Activated B cell treated with CpG ODN at 0.5 μM for 24 hours (primary cell): ENCODE measurements at regions not wholly inside any gene's neighbourhood (a gene's known extent, or its start where the extent isn't known, plus 50 kb on each side); places are given as distances from the start of the nearest gene placed in this dataset.

Source experiments
- ATAC-seq: fragments of 200-7000 bp; cut with Tn5 transposase; one replicate; pipeline ENCODE4 v1.10.0; 2021; ENCODE audit warnings: low read depth, mild to moderate bottlenecking, moderate library complexity
- CTCF ChIA-PET: fragments of 350-600 bp; sonication (Branson Sonifier 250); formaldehyde crosslinking; loops from one replicate; lab custom pipeline; 2021; ENCODE audit warnings: antibody characterized with exemption; lab: Charles Lee
- POLR2A ChIA-PET: fragments of 350-600 bp; sonication (Branson Sonifier 250); formaldehyde crosslinking; loops from one replicate; lab custom pipeline; 2021; ENCODE audit warnings: antibody characterized with exemption; lab: Charles Lee
- DNase-seq: peaks from one replicate; pipeline ENCODE4 v3.0.0; 2022
- H3K27ac Mint-ChIP-seq: one replicate; pipeline ENCODE4 v1.8.0; 2020; ENCODE audit warnings: mixed read lengths
- H3K27me3 Mint-ChIP-seq: one replicate; pipeline ENCODE4 v1.8.0; 2021; ENCODE audit warnings: mixed read lengths
- H3K36me3 Mint-ChIP-seq: one replicate; pipeline ENCODE4 v1.8.0; 2021; ENCODE audit warnings: low read depth, mixed read lengths
- H3K4me1 Mint-ChIP-seq: one replicate; pipeline ENCODE4 v1.8.0; 2021; ENCODE audit warnings: mixed read lengths
- H3K4me3 Mint-ChIP-seq: one replicate; pipeline ENCODE4 v1.8.0; 2020; ENCODE audit warnings: mild to moderate bottlenecking, mixed read lengths
- H3K9me3 Mint-ChIP-seq: one replicate; pipeline ENCODE4 v1.8.0; 2020; ENCODE audit warnings: mixed read lengths
- intact Hi-C: fragments of 100-400 bp; cut with micrococcal nuclease; formaldehyde crosslinking; loops from one replicate; pipeline ENCODE4 v1.15.1; 2024
- TF ChIP-seq, protein P1 (sequence below): fragments of 200-600 bp; IDR thresholded peaks from one replicate; pipeline ENCODE4 v1.8.0; 2022; ENCODE audit warnings: antibody characterized with exemption, mild to moderate bottlenecking

DNA sequence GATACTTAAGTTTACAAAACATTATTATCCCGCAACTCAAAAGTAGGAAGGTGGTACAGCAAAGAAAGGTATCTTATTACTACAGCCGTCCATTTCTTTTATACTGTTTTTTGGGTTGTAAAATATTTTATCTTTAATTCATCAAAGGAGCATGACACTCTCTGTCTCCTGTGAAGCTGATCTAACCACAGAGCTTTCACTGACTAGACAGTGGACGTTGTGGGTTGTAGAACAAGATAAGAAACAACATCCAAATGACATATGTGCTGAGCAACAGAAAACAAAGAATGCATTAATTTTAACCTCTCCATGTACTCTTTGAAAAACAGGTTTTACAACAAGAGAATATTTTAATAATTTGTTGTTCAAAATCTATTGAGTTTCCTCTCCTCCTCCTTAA is 195.9 kb upstream of the FBXO33 start:
- no peak for ATAC-seq
- Mint-ChIP-seq H3K27me3 (no peaks in the 10 kb centered on the region), H3K9me3 (peaks cover 10% of the 10 kb centered on the region), H3K4me1 (no peaks in the 10 kb centered on the region), H3K4me3 (no peak overlapping the region), H3K27ac (no peak overlapping the region), H3K36me3 (no peaks in the 10 kb centered on the region)
- POLR2A ChIA-PET: no interaction called here
- intact Hi-C loops: no loop called here
- TF ChIP-seq, protein P1, sequence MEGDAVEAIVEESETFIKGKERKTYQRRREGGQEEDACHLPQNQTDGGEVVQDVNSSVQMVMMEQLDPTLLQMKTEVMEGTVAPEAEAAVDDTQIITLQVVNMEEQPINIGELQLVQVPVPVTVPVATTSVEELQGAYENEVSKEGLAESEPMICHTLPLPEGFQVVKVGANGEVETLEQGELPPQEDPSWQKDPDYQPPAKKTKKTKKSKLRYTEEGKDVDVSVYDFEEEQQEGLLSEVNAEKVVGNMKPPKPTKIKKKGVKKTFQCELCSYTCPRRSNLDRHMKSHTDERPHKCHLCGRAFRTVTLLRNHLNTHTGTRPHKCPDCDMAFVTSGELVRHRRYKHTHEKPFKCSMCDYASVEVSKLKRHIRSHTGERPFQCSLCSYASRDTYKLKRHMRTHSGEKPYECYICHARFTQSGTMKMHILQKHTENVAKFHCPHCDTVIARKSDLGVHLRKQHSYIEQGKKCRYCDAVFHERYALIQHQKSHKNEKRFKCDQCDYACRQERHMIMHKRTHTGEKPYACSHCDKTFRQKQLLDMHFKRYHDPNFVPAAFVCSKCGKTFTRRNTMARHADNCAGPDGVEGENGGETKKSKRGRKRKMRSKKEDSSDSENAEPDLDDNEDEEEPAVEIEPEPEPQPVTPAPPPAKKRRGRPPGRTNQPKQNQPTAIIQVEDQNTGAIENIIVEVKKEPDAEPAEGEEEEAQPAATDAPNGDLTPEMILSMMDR: no peak
- CTCF ChIA-PET: no interaction called here
- DNase-seq: no peak

DNA sequence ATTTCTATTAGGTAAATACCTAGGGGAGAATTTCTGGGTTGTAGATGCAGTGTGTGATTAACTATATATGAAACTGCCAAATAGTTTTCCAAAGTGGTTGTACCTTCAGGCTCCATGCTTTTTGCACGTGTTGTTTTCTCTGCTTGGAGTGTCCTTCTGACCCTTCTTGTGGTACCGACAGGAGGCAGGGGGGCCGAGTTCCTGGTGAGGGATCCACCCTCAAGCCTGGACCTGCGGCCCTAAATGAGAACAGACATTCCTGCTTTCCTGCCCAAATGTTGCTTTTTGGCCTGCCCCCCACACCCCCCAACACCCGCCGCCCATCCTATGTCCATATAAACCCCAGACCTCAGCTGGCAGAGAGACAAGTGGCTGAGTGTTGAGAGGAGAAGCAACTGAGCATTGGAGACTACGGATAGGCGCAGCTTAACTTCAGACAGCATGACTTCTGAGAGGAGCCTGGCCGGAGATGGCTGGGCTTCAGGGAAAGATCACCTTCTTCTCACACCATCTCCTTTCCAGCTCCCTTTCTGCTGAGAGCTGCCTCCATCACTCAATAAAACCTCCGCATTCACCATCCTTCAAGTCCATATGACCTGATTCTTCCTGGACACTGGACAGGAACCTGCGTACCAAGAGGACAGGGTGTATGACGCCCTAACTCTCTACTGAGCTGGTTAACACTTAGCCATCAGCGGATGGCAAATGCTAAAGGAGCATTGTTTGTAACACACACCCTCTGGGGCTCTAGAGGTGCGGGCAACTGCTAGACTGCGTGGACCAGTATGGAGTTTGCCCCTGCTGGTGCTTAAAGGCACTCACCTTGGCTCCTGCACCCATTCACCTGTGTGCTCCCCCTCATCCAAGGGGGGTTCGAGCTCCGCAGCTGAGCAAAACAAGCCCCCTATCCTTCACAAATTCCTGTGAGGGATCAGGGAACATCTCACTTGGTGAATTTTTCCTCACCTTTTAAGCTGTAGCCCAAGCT is 194.7 kb upstream of the FBXO33 start:
- POLR2A ChIA-PET: no interaction called here
- CTCF ChIA-PET: no interaction called here

DNA sequence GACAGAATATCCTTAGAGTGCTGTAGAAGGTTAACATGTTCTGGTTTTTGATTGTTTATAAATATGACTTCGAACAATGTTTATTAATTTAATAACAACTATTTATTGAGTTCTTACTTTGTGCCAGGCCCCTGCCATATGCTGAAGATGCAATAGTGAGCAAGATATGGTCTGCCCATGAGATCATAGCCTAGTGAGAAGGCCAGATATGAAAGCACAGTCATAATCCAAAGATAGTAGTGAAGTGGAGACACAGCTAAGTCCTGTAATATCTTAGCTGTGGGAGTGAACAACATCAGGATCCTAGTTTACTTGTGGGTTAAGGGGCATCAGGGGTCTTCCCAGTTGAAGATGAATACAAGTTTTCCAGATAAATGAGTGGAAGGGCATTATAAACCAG is 189.4 kb upstream of the FBXO33 start:
- Mint-ChIP-seq H3K36me3 (no peaks in the 10 kb centered on the region), H3K9me3 (peaks cover 24% of the 10 kb centered on the region), H3K4me1 (no peaks in the 10 kb centered on the region), H3K4me3 (no peak overlapping the region), H3K27me3 (no peaks in the 10 kb centered on the region), H3K27ac (no peak overlapping the region)
- TF ChIP-seq, protein P1: no peak
- intact Hi-C loops: no loop called here
- ChIA-PET POLR2A (no interaction called here), CTCF (no interaction called here)
- DNase-seq (no peak), ATAC-seq (no peak)

More for the DNA sequence above, 194.7 kb upstream of the FBXO33 start:
- DNase-seq (no peak), ATAC-seq (no peak)
- intact Hi-C loops: no loop called here
- H3K9me3 Mint-ChIP-seq: peaks cover 21% of the 10 kb centered on the region
- no peak overlapping the region for H3K27ac Mint-ChIP-seq
- no peaks in the 10 kb centered on the region for H3K4me1 Mint-ChIP-seq
- no peaks in the 10 kb centered on the region for H3K36me3 Mint-ChIP-seq
- H3K4me3 Mint-ChIP-seq: no peak overlapping the region
- TF ChIP-seq, protein P1: no peak
- H3K27me3 Mint-ChIP-seq: no peaks in the 10 kb centered on the region

DNA sequence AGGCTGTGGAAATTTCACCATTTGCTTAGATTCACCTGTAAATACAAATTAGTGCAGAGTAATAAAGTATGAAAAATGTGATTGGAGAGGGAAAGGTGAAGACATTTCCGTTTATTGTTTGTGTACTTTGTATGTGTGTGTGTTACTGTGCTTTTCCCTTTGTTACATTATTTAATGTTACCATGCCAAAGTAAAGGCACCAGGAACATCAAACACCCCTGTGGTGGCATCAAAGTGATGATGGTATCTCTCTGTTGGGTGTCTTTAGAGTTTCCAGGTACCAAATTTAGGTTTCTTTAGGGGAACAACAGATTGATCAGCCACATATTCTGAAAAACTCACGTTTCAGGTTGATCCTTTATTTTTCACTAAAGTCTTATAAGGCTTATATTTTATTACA is 189.0 kb upstream of the FBXO33 start:
- ATAC-seq (no peak), DNase-seq (no peak)
- H3K4me3 Mint-ChIP-seq: no peak overlapping the region
- CTCF ChIA-PET: no interaction called here
- POLR2A ChIA-PET: no interaction called here
- H3K27ac Mint-ChIP-seq: no peak overlapping the region
- TF ChIP-seq, protein P1: no peak
- no peaks in the 10 kb centered on the region for H3K4me1 Mint-ChIP-seq
- H3K36me3 Mint-ChIP-seq: no peaks in the 10 kb centered on the region
- intact Hi-C loops: no loop called here
- H3K27me3 Mint-ChIP-seq: no peaks in the 10 kb centered on the region
- H3K9me3 Mint-ChIP-seq: peaks cover 24% of the 10 kb centered on the region

DNA sequence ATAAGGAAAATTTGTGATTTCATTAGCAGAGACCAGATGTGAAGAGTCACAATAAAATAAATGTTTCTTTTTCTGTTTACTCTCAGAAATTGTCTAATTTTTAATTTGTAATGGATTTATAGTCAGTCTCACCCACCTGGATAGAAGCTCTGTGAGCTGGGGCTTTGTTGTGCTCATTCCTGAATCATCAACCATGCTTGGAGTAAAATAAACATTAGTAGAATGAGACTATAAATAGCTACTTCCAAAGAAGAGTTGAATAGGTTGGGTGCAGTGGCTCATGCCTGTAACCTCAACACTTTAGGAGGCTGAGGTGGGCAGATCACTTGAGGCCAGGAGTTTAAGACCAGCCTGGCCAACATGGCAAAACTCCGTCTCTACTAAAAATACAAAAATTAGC is 185.3 kb upstream of the FBXO33 start:
- no peak overlapping the region for H3K4me3 Mint-ChIP-seq
- no peaks in the 10 kb centered on the region for H3K4me1 Mint-ChIP-seq
- CTCF ChIA-PET: no interaction called here
- DNase-seq: no peak
- no peak for ATAC-seq
- intact Hi-C loops: no loop called here
- POLR2A ChIA-PET: no interaction called here
- TF ChIP-seq, protein P1: no peak
- H3K36me3 Mint-ChIP-seq: no peaks in the 10 kb centered on the region
- no peak overlapping the region for H3K27ac Mint-ChIP-seq
- H3K9me3 Mint-ChIP-seq: peaks cover 11% of the 10 kb centered on the region
- no peaks in the 10 kb centered on the region for H3K27me3 Mint-ChIP-seq
